Epithelial cell of proximal tubule (primary cell): ENCODE measurements at regions not wholly inside any gene's neighbourhood (a gene's known extent, or its start where the extent isn't known, plus 50 kb on each side); places are given as distances from the start of the nearest gene placed in this dataset.

Experiments
- DNase-seq: peaks from one replicate; pipeline ENCODE4 v3.0.0-alpha.2; 2011; ENCODE audit warnings: low read depth
- H3K4me3 ChIP-seq: 2 replicates; pipeline ENCODE4 v1.5.1; 2011; ENCODE audit warnings: low read depth, mild to moderate bottlenecking, low read length
- CTCF ChIP-seq: conservative IDR thresholded peaks from 2 replicates; pipeline ENCODE4 v1.5.1; 2012; ENCODE audit warnings: low read depth, mild to moderate bottlenecking, low read length

- H3K4me3 ChIP-seq: no peak overlapping the region
- no peak for TF ChIP-seq CTCF
- no peak for DNase-seq
Measured at GRCh38 chr4:156481845-156482244, 489.8 kb downstream of the PDGFC start.

DNA sequence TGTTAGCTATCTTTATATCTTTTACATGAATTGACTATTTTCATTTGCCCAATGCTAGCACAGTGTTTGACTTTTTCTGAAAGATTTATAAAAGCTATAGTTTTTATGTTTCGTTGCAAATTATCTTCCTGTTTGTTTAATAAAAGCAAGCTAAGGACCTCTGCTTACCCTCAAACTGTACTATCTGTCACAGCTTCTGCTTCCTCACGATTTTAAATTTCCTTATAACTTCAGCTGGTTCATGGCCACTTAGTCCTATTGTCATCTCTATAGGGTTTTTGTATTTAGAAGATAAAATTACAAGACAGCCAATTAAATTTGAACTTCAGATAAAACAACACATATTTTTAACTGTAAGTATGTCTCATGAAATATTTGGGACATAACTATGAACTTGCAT lies 494.0 kb downstream of the PDGFC start:
- DNase-seq: no peak
- no peak for TF ChIP-seq CTCF
- H3K4me3 ChIP-seq: no peak overlapping the region

- TF ChIP-seq CTCF: no peak
- DNase-seq: peak; percentile 97
- H3K4me3 ChIP-seq: no peak overlapping the region
Measured at GRCh38 chr4:156476359-156476758, 495.2 kb downstream of the PDGFC start.

- no peak overlapping the region for H3K4me3 ChIP-seq
- DNase-seq: peak; percentile 20
- peak; percentile 70 for TF ChIP-seq CTCF
Measured at GRCh38 chr4:156475322-156475721, 496.3 kb downstream of the PDGFC start.

GRCh38 chr4:156473151-156473550 lies 498.4 kb downstream of the PDGFC start:
- no peak for DNase-seq
- no peak overlapping the region for H3K4me3 ChIP-seq
- TF ChIP-seq CTCF: no peak

DNA sequence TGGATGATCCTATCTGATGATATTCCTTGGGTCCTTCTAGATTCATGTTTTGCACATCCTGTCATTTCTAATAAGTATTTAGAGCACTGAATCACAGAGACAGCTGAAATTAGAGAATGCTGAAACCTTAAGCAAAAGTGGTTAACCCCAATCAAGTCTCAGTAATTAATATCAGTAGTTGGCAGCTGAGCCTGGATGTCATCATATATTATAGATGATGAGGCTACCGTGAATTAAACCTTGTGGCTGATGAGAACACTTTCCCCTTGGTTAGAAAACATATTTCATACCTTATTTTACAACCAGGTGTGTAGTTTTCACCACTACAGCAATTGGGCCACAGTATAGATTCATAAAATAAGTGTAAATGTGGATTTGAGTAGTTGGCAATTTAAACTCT lies 499.0 kb downstream of the PDGFC start:
- TF ChIP-seq CTCF: no peak
- H3K4me3 ChIP-seq: no peak overlapping the region
- no peak for DNase-seq

GRCh38 chr4:156459584-156459983 lies 505.9 kb upstream of the CTSO start:
- no peak overlapping the region for H3K4me3 ChIP-seq
- TF ChIP-seq CTCF: no peak
- no peak for DNase-seq
